ENCODE measurements at regions not wholly inside any gene's neighbourhood (a gene's known extent, or its start where the extent isn't known, plus 50 kb on each side); places are given as distances from the start of the nearest gene placed in this dataset.

- TF ChIP-seq CTCF (conservative IDR thresholded peaks at IDR 0.05 in 1 of 2, IDR thresholded peaks at IDR 0.05 in 1 of 2; ENCODE audit: low read depth in 1 of 2, low read length in 2 of 2) (no peak), EZH2 (IDR thresholded peaks at IDR 0.05; ENCODE audit: low read length, missing control alignments) (no peak)
Measured at GRCh38 chr2:147623328-147623727, 221.5 kb upstream of the ACVR2A start.

DNA sequence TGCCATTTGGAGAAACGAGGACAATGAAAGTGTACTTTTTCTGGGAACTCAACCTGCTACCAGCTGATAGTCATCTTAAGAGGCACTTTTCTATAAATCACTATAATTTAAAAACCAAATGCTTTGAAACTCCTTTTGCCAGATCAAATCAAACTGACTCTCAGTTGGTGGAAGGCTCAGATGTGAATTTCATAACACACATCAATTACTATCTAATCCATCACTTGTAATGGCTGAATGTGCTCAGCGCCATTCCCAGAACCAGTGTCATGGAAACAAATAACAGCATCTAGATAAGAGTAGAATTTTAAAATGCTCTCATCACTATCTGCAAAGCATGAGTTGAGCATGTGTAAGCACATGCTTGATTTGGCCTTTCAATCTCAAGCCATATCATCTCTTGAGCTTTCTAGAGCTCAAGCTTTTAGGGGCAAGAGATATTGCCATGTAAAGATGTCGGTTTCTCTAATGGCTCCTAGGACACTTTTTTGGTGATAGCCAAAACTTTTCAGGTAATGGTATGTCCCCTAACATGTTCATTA lies 223.1 kb upstream of the ACVR2A start:
- no peaks in the 10 kb centered on the region for H4K20me1 ChIP-seq (ENCODE audit: control insufficient read depth, extremely low read depth, insufficient read depth, low read length)
- TF ChIP-seq EZH2 (IDR thresholded peaks at IDR 0.05; ENCODE audit: low read length, missing control alignments) (no peak), CTCF (conservative IDR thresholded peaks at IDR 0.05 in 1 of 2, IDR thresholded peaks at IDR 0.05 in 1 of 2; ENCODE audit: low read depth in 1 of 2, low read length in 2 of 2) (no peak)
- no peaks in the 10 kb centered on the region for H3K36me3 ChIP-seq (ENCODE audit: control insufficient read depth, insufficient read depth, low read length)
- no peaks in the 10 kb centered on the region for H3K79me2 ChIP-seq (ENCODE audit: control insufficient read depth, insufficient read depth, low read length)
- no peak overlapping the region for H2AFZ ChIP-seq (ENCODE audit: low read length)
- no peaks in the 10 kb centered on the region for H3K27me3 ChIP-seq (ENCODE audit: control insufficient read depth, insufficient read depth, low read length)
- H3K4me3 ChIP-seq (replicated peaks in 1 of 4; ENCODE audit: control extremely low read depth in 1 of 4, insufficient read depth in 1 of 4, low read depth in 3 of 4, low read length in 4 of 4) = no peak overlapping the region
- no peak overlapping the region for H3K9ac ChIP-seq (ENCODE audit: insufficient read depth, low read length)
- DNase-seq (ENCODE audit: low read depth in 2 of 2) = no peak
- H3K27ac ChIP-seq (ENCODE audit: insufficient read depth, low read length) = no peak overlapping the region
- H3K9me3 ChIP-seq (ENCODE audit: control insufficient read depth, insufficient read depth, low read depth, low read length) = no peaks in the 10 kb centered on the region
- no peak overlapping the region for H3K4me2 ChIP-seq (ENCODE audit: extremely low read depth, insufficient read depth, low read length)
- no peaks in the 10 kb centered on the region for H3K4me1 ChIP-seq (ENCODE audit: control insufficient read depth, extremely low read depth, insufficient read depth, low read length)

More at GRCh38 chr2:147623328-147623727, 221.5 kb upstream of the ACVR2A start:
- Histone ChIP-seq H3K4me2 (ENCODE audit: extremely low read depth, insufficient read depth, low read length) (no peak overlapping the region), H3K4me1 (ENCODE audit: control insufficient read depth, extremely low read depth, insufficient read depth, low read length) (no peaks in the 10 kb centered on the region), H2AFZ (ENCODE audit: low read length) (no peak overlapping the region), H3K36me3 (ENCODE audit: control insufficient read depth, insufficient read depth, low read length) (no peaks in the 10 kb centered on the region), H3K9ac (ENCODE audit: insufficient read depth, low read length) (no peak overlapping the region), H3K27me3 (ENCODE audit: control insufficient read depth, insufficient read depth, low read length) (no peaks in the 10 kb centered on the region), H3K79me2 (ENCODE audit: control insufficient read depth, insufficient read depth, low read length) (no peaks in the 10 kb centered on the region), H3K27ac (ENCODE audit: insufficient read depth, low read length) (no peak overlapping the region), H4K20me1 (ENCODE audit: control insufficient read depth, extremely low read depth, insufficient read depth, low read length) (no peaks in the 10 kb centered on the region), H3K4me3 (replicated peaks in 1 of 4; ENCODE audit: control extremely low read depth in 1 of 4, insufficient read depth in 1 of 4, low read depth in 3 of 4, low read length in 4 of 4) (no peak overlapping the region), H3K9me3 (ENCODE audit: control insufficient read depth, insufficient read depth, low read depth, low read length) (no peaks in the 10 kb centered on the region)
- peak in 1 of 2 donors; percentile 8 for DNase-seq (ENCODE audit: low read depth in 2 of 2)

GRCh38 chr2:147619808-147620207 lies 225.0 kb upstream of the ACVR2A start:
- Histone ChIP-seq H3K79me2 (ENCODE audit: control insufficient read depth, insufficient read depth, low read length) (no peaks in the 10 kb centered on the region), H3K27ac (ENCODE audit: insufficient read depth, low read length) (no peak overlapping the region), H3K4me1 (ENCODE audit: control insufficient read depth, extremely low read depth, insufficient read depth, low read length) (no peaks in the 10 kb centered on the region), H3K9me3 (ENCODE audit: control insufficient read depth, insufficient read depth, low read depth, low read length) (no peaks in the 10 kb centered on the region), H4K20me1 (ENCODE audit: control insufficient read depth, extremely low read depth, insufficient read depth, low read length) (no peaks in the 10 kb centered on the region), H3K4me3 (replicated peaks in 1 of 4; ENCODE audit: control extremely low read depth in 1 of 4, insufficient read depth in 1 of 4, low read depth in 3 of 4, low read length in 4 of 4) (no peak overlapping the region), H3K36me3 (ENCODE audit: control insufficient read depth, insufficient read depth, low read length) (no peaks in the 10 kb centered on the region), H3K4me2 (ENCODE audit: extremely low read depth, insufficient read depth, low read length) (no peak overlapping the region), H2AFZ (ENCODE audit: low read length) (no peak overlapping the region), H3K27me3 (ENCODE audit: control insufficient read depth, insufficient read depth, low read length) (no peaks in the 10 kb centered on the region), H3K9ac (ENCODE audit: insufficient read depth, low read length) (no peak overlapping the region)
- TF ChIP-seq EZH2 (IDR thresholded peaks at IDR 0.05; ENCODE audit: low read length, missing control alignments) = no peak
- no peak for TF ChIP-seq CTCF (conservative IDR thresholded peaks at IDR 0.05 in 1 of 2, IDR thresholded peaks at IDR 0.05 in 1 of 2; ENCODE audit: low read depth in 1 of 2, low read length in 2 of 2)
- DNase-seq (ENCODE audit: low read depth in 2 of 2) = no peak

Measured in fibroblast of lung (primary cell).